ENCODE measurements at regions not wholly inside any gene's neighbourhood (a gene's known extent, or its start where the extent isn't known, plus 50 kb on each side); places are given as distances from the start of the nearest gene placed in this dataset.

- Histone ChIP-seq H3K27me3 (no peaks in the 10 kb centered on the region), H3K4me3 (no peak overlapping the region), H3K27ac (no peak overlapping the region), H4K20me1 (no peaks in the 10 kb centered on the region), H3K9me3 (replicated peaks in 1 of 11) (peaks cover 0 to 20% (median 9%) of the 10 kb centered on the region in 11 experiments; a peak in 13 of 22 replicates), H3K4me2 (no peak overlapping the region; a peak in 1 of 22 replicates), H3K36me3 (no peaks in the 10 kb centered on the region), H3K4me1 (peaks cover 0 to 5% (median 0%) of the 10 kb centered on the region in 10 experiments; a peak in 1 of 20 replicates), H3K9ac (no peak overlapping the region)
- TF ChIP-seq Cebpa-rat (IDR thresholded peaks at IDR 0.05), result no peak
Observed at GRCh38 chr4:71958978-71959377, 72.8 kb upstream of the NPFFR2 start.

- H3K27me3 ChIP-seq, result no peaks in the 10 kb centered on the region
- no peak for TF ChIP-seq Cebpa-rat (IDR thresholded peaks at IDR 0.05)
- peaks cover 0 to 2% (median 0%) of the 10 kb centered on the region in 11 experiments; a peak in 3 of 22 replicates for H3K9me3 ChIP-seq (replicated peaks in 1 of 11)
Observed at GRCh38 chr4:71962622-71963264, 69.1 kb upstream of the NPFFR2 start.

GRCh38 chr4:71974681-71975080 is 57.1 kb upstream of the NPFFR2 start:
- no peak for TF ChIP-seq Cebpa-rat (IDR thresholded peaks at IDR 0.05)
- H3K9me3 ChIP-seq (replicated peaks in 1 of 11), result no peaks in the 10 kb centered on the region
- H3K4me3 ChIP-seq, result no peak overlapping the region
- peaks cover 0 to 16% (median 0%) of the 10 kb centered on the region in 10 experiments; a peak in 7 of 20 replicates for H3K4me1 ChIP-seq
- no peaks in the 10 kb centered on the region for H4K20me1 ChIP-seq
- no peak overlapping the region for H3K4me2 ChIP-seq
- no peaks in the 10 kb centered on the region for H3K27me3 ChIP-seq
- no peak overlapping the region for H3K27ac ChIP-seq
- no peaks in the 10 kb centered on the region for H3K36me3 ChIP-seq
- H3K9ac ChIP-seq, result no peak overlapping the region

More at GRCh38 chr4:71962622-71963264, 69.1 kb upstream of the NPFFR2 start:
- Histone ChIP-seq H3K9ac (no peak overlapping the region), H3K4me1 (peaks cover 0 to 5% (median 0%) of the 10 kb centered on the region in 10 experiments; a peak in 1 of 20 replicates), H3K4me3 (no peak overlapping the region), H3K36me3 (no peaks in the 10 kb centered on the region), H4K20me1 (no peaks in the 10 kb centered on the region), H3K4me2 (no peak overlapping the region), H3K27ac (no peak overlapping the region)

- Histone ChIP-seq H3K27ac (no peak overlapping the region; a peak in 1 of 22 replicates), H3K36me3 (no peaks in the 10 kb centered on the region), H3K4me3 (no peak overlapping the region), H3K4me1 (peaks cover 0 to 16% (median 0%) of the 10 kb centered on the region in 10 experiments; a peak in 7 of 20 replicates), H3K4me2 (no peak overlapping the region), H3K9me3 (replicated peaks in 1 of 11) (no peaks in the 10 kb centered on the region), H4K20me1 (no peaks in the 10 kb centered on the region), H3K9ac (no peak overlapping the region), H3K27me3 (no peaks in the 10 kb centered on the region)
- TF ChIP-seq Cebpa-rat (IDR thresholded peaks at IDR 0.05), result no peak
Observed at GRCh38 chr4:71976523-71976922, 55.3 kb upstream of the NPFFR2 start.

- Histone ChIP-seq H3K27ac (peak overlapping the region in 7 of 11 experiments; percentile 16 to 70 (median 54); a peak in 13 of 22 replicates), H3K4me1 (peaks cover 0 to 16% (median 0%) of the 10 kb centered on the region in 10 experiments; a peak in 7 of 20 replicates), H3K36me3 (no peaks in the 10 kb centered on the region), H3K4me2 (peak overlapping the region in 3 of 11 experiments; percentile 21 to 47 (median 35); a peak in 7 of 22 replicates), H3K4me3 (no peak overlapping the region), H3K9ac (no peak overlapping the region), H3K9me3 (replicated peaks in 1 of 11) (no peaks in the 10 kb centered on the region), H3K27me3 (no peaks in the 10 kb centered on the region), H4K20me1 (no peaks in the 10 kb centered on the region)
- peak in 2 of 11 experiments; percentile 61 to 80; a peak in 5 of 22 replicates for TF ChIP-seq Cebpa-rat (IDR thresholded peaks at IDR 0.05)
Observed at GRCh38 chr4:71978210-71978835, 53.5 kb upstream of the NPFFR2 start.

- Histone ChIP-seq H3K27me3 (no peaks in the 10 kb centered on the region), H3K9ac (no peak overlapping the region), H3K27ac (no peak overlapping the region), H3K4me1 (peaks cover 0 to 16% (median 0%) of the 10 kb centered on the region in 10 experiments; a peak in 7 of 20 replicates), H3K4me3 (no peak overlapping the region), H3K4me2 (no peak overlapping the region), H4K20me1 (no peaks in the 10 kb centered on the region), H3K36me3 (no peaks in the 10 kb centered on the region), H3K9me3 (replicated peaks in 1 of 11) (no peaks in the 10 kb centered on the region)
- TF ChIP-seq Cebpa-rat (IDR thresholded peaks at IDR 0.05), result no peak
Observed at GRCh38 chr4:71980976-71981375, 50.8 kb upstream of the NPFFR2 start.

Measured in BLaER1 treated with 17β-estradiol and CSF1 and Interleukin-3, amounts not matched to agents 10 nM and 100 nM (cell line).